GM18498 (cell line): ENCODE measurements at regions not wholly inside any gene's neighbourhood (a gene's known extent, or its start where the extent isn't known, plus 50 kb on each side); places are given as distances from the start of the nearest gene placed in this dataset.
"Not testable (repeated sequence)": the region's sequence is repeated elsewhere in the genome, so short reads cannot be mapped to it uniquely, and the experiment has no call there.

ENCODE experiments used
- ATAC-seq: cut with Tn5 transposase; IDR thresholded peaks from one replicate; pipeline ENCODE4 v1.9.1; 2021; ENCODE audit warnings: mild to moderate bottlenecking, moderate library complexity; ENCODE audit not compliant: unreplicated experiment

DNA sequence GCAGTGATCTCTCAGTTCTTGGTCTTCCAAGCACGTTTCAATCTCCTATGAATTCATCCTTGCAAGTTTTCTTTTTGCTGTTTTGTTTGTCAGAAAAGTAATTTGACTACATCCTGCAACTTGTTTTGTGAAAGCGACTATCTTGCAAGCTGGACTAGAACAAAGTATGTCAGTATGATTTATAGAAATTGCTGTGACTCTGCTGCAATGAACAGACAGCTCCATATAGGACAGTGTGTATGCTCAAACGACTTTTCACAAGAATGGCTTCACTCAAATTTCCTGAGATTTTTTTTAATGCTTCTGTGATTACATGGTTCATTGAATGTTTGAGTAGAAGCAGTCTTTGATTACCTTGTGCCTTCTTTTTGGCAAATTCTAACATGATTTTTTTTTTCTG is 123.5 kb upstream of the TRHDE start:
- no peak for ATAC-seq

DNA sequence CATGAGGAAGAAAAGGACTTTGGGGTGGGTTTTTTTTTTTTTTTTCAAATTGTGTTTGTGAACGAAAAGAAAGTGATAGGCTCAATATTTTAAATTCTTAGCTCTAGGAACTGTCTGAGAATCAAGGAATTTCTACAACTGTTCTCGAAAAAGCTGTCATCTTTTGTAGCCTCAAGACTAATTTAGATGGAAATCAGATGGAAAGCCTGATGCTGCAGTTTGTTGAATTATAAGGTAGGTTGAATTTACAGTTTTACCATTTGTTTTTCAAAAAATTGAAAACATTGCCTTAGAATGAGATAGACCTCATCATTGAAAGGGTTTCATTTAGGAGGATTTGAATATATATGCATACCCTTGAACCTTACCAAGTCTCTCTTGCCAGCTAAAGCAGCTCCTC is 109.3 kb upstream of the TRHDE start:
- ATAC-seq: no peak

GRCh38 chr12:72168851-72169250 is 103.3 kb upstream of the TRHDE start:
- ATAC-seq: no peak

- no peak for ATAC-seq
Measured at GRCh38 chr12:72173974-72174373, 98.2 kb upstream of the TRHDE start.

- no peak for ATAC-seq
Measured at GRCh38 chr12:72178244-72178643, 93.9 kb upstream of the TRHDE start.

GRCh38 chr12:72178871-72179270 is 93.3 kb upstream of the TRHDE start:
- no peak for ATAC-seq

DNA sequence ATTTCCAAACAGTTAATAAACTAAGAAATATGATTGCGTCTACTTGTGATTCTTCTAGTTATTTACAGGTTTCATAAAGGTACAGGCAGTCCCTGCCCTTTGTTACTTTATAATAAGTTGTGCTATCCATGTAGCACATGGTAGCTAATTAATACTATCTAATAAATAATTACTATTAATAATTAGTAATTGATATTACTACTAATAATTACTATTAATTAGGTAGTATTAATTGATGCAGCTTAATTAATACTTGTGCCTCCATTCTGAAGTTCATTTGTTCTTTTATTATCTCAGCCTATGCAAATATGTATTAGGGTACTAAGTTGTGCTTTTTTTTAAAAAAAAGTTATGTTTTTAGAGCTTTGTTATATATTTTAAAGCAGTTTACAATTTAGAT is 92.3 kb upstream of the TRHDE start:
- ATAC-seq: no peak

- not testable (repeated sequence) for ATAC-seq
Measured at GRCh38 chr12:72184971-72185533, 87.1 kb upstream of the TRHDE start.

DNA sequence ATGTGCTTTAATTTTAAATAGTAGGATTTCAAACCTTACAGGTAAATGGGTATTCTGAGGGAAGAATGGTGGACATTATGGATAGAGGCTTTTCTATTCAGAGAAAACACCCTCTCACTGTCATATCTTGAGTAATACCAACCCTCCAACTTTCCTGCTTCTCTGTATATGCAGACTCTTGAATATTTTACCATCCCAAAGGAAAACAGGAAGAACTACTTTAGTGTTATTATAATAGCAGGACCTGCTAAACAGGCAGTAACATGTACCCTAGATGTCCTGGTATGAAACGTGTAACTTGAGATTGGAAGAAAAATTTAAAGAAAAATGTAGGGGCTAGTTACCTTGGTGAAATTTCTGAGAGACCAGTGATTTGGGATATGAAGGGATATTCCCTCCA is 82.9 kb upstream of the TRHDE start:
- ATAC-seq: no peak

DNA sequence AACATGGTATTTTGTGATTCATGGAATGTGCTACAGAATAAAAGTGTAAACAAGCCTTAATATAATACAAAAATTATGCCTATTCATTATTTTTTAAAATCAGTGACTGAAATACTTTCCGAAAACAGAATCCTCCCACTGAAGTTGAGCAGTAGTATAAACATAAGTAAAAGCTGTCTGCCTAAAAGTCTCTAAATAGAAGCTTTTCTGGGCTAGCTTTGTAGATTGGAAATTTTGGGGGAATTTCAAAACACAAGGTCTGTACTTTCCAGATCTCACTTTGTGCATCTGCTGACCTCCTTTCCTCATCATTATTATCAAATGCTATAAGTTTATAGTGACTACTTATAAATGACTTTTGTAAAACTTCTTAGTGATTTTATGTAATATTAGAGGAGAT is 80.4 kb upstream of the TRHDE start:
- ATAC-seq: no peak

- no peak for ATAC-seq
Measured at GRCh38 chr12:72197790-72198189, 74.4 kb upstream of the TRHDE start.

GRCh38 chr12:72201457-72201856 is 70.7 kb upstream of the TRHDE start:
- ATAC-seq: no peak

GRCh38 chr12:72203764-72204335 is 68.3 kb upstream of the TRHDE start:
- no peak for ATAC-seq

DNA sequence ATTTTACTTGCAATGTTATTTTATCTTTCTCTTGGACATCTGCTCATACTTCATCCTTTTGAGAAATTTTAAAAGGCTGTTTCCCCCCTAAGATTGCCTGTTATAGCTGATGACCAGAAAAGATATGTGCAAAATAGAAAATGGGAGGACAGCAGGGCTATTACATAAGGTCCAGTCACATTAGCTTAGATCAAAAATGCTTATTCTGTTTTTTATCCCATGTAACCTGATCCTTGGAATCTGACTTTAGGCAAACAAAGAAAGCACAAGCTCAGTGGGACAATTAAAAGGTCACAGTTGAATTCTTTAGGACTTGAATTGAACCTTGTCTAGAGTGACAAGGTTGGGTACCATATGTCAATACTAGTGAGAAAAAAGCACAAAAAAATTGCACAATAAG is 65.1 kb upstream of the TRHDE start:
- no peak for ATAC-seq

DNA sequence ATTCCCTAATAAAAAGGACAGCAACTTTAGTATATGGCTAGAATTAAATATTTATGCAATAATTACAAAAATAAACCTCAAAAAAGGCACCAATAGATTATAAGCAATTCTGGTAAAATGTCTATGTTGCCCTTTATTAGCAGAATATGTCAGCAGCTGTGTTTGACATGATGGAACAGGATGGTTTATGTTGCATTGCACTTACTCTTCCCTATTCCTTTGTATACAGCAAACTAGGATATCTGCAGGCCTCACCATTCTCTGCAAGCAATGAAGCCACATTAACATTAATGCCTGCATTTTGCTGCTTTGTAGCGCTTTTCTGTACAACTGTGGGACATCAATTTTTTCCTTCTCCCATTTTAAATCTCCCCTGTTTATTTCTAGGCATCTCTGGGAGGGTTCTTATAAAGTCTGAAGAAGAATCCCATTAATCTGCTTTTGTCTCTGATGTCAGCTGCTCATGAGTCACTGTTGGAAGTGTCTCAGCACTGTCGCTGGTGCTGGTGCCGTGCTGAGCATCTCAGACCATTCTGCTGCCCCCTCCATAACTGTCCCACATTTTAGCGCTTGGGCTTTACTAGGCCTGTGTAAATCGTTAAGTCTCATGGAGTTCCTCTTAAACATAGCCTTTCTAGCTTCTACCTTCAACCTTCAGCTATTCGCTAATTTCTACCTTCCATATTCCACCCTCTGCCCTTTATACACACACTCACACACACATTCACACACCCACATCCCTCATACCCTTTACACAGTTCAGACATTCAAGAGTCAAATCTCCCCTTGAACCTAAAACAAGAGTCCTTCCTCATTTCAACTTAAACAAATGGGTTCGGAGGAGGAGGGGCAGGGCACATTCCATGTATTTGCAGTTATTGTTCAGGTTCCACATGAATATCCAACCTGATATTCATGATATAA is 64.4 kb upstream of the TRHDE start:
- ATAC-seq: no peak

DNA sequence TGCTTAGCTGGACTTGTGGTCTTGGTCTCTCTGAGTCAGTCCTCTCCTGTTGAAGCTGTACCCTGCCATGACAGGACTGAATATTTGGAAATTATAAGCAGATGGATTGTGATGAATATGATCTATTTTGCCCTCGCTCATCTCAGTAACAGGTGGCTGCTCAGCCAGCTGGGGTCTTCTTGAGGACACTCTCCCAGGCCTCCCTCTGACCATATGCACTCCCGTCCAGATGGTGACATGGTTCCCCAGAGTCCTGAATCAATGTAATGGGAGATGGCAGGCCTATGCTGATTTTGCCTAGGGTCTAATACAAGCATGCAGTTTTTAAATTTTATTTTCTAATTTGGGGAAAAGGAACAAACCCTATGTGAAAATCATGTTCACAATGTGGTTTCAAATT is 63.1 kb upstream of the TRHDE start:
- ATAC-seq: no peak

DNA sequence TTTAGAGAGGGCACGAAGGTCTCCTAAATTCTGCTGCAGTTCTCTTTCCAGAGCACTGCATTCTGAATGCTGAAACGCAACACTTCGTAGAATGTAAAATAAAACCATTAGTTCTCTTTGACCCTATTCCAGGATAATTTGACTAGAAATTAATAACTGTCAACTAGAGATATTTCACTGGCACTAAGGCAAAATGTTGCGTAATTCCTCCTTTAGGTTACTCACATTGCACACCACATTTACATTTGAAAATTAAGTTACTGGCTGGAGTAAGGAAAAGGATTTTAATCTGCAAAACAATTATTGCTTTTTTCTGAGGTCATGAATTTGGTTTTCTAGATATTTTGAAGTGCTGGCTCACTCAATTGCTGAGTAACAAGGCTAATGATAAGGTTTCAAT is 58.0 kb upstream of the TRHDE start:
- no peak for ATAC-seq

DNA sequence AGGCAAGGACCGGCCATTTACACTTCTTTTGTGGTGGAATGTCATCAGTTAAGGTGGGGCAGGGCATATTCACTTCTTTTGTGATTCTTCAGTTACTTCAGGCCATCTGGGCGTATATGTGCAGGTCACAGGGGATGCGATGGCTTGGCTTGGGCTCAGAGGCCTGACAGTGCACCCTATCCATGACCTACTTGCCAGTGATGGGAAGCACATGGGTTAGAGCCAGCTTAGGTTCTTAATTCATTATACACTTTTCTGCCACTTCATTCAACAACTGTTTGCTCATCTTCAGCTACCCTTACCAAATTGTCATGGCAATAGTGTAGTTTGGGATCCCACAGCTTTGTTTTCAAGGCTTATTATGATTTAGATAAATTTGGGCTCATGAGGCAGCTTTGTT is 56.9 kb upstream of the TRHDE start:
- ATAC-seq: not testable (repeated sequence)

GRCh38 chr12:72219937-72220336 is 52.2 kb upstream of the TRHDE start:
- ATAC-seq: no peak
